NCI-H2107 treated with DMSO at 0.1 percent for 48 hours (cell line): ENCODE measurements at regions not wholly inside any gene's neighbourhood (a gene's known extent, or its start where the extent isn't known, plus 50 kb on each side); places are given as distances from the start of the nearest gene placed in this dataset.
"Not testable (repeated sequence)": the region's sequence is repeated elsewhere in the genome, so short reads cannot be mapped to it uniquely, and the experiment has no call there.

Experiments used
- DNase-seq: peaks from one replicate; lab custom pipeline; 2025; ENCODE audit not compliant: unreplicated experiment; lab: John Stamatoyannopoulos, UW

DNA sequence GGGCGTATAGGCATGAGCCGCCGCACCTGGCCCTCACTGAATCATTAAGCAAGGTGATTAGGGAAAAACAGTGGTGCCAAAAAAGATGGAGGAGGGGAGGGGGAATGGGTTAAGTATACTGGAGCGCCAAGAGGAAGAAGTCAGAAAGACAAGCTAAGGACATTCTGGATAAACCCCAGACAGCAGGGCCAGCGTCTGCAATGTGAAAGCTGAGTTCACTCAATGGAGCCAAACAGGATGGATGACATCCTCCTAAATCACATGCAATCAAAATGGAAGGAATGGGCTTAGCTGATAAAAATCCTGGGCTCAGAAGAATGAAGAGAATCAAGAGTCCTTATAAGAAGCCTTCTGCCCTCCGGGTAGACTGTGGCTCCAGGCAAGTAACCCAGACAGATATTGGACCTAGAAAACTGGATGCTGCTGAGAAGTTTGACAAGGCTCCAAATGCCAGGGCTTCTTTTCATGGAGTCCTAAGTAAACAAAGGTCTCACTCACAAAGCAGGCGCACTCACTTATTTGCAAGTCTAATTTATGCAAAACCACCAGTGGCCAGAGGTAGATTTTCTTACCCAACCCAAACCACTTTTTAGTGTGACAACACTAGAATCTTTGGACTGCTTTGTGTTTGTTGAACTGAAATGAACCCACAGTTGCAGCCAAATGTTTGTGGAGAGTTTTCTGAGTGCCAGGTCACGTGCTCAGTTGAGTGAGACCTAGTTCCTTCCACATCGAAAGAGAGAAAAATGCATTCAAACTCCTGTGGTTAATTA is 519.1 kb upstream of the AUTS2 start:
- DNase-seq, result no peak

DNA sequence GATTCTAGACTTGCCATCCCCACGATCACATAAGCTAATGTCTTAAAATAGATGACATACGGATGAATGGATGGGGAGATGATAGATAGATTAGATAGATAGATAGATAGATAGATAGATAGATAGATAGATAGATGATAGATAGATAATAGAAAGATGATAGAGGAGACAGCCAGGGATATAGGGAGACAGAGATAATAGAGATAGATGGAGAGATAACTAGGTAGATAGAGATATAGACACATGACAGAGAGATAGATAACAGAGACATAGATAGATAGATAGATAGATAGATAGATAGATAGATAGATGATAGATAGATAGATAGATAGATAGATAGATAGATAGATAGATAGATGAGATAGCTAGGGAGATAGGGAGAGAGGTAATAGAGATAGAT is 511.0 kb upstream of the AUTS2 start:
- DNase-seq, result not testable (repeated sequence)

DNA sequence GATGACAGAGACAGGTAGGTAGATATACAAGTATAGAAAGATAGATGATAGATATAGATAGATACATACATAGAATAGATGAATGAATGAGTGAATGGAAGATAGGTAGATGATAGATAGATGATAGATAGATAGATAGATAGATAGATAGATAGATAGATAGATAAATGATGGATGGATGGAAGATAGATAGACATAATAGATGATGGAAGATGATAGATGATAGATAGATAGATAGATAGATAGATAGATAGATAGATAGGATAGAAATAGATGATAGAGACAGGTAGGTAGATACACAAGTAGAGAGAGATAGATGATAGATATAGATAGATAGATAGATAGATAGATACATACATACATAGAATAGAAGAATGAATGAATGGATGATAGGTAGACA is 510.1 kb upstream of the AUTS2 start:
- DNase-seq, result no peak

DNA sequence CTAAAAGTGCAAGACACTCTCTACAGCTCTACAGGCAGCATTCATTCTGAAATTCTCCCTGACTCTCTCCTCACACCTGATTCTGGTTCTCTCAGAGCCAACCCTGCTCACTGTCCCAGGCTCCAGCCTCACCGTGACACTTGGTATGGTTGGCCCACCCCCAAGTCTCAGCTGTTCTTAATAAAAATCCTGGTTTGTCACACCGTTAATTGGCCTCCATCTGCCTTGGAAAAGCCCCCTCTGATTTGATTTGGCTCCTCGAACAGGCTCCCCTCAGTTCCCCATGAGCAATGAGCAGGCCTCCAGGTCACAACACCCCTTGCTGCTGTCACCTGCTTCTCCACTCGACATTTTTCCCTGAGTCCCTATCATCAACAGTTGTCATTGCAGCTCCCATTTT is 507.3 kb upstream of the AUTS2 start:
- no peak for DNase-seq

DNA sequence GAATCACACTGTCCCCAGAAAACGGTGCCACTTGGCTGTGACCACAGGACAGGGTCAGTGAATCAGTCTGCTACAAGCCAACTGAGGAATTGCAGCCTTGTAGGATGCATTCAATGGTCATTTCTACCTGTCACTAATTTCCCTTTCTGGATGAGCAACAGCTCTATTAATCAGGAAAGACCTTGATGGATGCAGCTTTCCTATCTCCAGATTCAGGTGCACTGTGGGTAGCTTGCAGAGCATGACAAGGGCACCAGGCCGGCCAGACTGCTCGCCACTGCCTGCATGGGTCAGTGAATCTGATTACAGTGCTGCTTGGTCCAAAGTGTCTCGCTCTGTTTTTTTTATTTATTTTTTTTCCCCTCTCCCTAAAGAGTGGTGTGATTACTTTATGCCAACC is 506.8 kb upstream of the AUTS2 start:
- no peak for DNase-seq

DNA sequence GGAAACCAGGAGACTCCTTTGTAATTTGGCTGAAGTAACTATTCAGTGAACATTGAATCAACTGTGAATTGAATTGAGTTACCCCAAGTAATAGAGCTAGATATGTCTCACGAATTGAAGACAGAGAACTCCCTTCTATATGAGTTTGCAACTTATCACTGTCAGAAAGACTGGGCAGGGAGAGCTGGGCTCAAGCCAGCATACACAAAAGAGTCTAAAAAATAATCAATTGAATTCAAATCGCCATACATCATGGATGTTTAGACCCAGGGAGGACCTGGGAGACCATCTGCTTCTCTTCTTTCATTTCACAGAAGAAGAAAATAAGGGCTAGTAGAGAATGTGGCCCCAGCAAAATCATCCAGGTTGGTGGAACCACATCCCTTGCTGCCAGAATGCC is 503.1 kb upstream of the AUTS2 start:
- no peak for DNase-seq

DNA sequence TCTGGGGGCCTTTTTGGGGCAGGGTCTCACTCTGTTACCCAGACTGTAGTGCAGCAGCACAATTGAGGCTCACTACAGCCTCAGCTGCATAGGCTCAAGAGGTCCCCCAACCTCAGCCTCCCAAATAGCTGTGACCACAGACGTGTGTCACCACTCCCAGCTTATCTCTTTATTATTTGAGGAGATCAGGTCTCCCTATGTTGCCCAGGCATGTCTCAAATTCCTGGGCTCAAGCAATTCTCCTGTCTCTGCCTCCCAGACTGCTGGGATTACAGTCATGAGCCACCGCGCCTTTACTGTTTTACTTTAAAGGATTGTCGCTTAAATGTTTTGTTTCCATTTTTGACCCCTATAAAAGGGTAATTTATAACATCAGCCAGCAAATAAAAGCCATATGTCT is 502.6 kb upstream of the AUTS2 start:
- DNase-seq, result no peak

DNA sequence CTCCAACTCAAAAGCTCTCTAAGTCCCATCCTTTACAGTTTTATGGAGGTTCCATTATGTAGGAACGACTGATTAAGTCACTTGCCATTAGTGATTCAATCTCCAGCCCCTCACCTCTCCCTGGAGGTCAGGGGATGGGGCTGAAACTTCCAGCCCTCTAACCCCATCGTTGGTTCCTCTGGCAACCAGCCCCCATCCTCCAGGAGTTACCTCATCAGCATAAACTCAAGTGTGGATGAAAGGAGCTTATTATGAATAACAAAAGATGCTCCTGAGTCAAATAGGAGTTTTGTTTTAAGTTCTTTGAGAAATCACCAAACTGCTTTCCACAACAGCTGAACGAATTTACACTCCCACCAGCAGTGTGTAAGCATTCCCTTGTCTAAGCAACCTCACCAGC is 494.3 kb upstream of the AUTS2 start:
- no peak for DNase-seq

DNA sequence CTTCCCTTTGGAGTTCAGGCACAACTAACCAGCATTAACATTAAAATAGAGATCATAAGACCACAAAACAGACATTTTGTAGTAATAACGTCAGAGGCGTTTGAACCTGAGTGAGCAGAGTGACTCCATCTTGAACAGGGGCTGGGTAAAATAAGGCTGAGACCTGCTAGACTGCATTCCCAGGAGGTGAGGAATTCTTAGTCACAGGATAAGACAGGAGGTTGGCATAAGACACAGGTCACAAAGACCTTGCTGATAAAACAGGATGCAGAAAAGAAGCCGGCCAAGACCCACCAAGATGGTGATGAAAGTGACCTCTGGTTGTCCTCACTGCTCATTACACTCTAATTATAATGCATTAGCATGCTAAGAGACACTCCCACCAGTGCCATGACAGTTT is 493.2 kb upstream of the AUTS2 start:
- no peak for DNase-seq

DNA sequence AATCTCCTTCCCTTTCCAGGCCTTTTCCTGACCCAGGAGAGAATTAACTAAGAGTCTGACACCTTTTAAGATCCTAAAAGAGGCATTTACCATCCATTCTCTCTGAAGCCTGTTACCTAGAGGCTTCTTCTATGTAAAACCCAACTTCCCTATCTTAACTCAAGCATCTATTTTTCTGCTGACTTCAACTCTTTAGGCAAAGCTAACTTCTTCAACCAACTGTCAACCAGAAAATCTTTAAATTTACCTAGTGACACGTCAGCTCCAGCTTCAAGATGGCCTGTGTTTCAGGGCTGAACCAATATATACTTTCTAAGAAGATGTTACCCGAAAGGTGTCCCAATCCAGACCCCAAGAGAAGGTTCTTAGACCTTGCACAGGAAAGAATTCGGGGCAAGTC is 492.3 kb upstream of the AUTS2 start:
- no peak for DNase-seq

DNA sequence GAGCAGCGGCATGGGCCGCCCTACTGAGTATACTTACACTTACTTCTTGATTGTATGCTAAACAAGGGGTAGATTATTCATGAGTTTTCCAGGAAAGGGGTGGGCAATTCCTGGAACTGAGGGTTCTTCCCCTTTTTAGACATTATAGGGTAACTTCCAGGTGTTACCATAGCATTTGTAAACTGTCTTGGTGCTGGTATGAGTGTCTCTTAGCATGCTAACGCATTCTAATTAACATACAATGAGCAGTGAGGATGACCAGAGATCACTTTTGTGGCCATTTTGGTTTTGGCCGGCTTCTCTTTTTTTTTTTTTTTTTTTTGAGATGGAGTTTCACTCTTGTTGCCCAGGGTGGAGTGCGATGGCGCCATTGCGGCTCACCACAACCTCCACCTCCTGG is 491.8 kb upstream of the AUTS2 start:
- DNase-seq, result not testable (repeated sequence)

DNA sequence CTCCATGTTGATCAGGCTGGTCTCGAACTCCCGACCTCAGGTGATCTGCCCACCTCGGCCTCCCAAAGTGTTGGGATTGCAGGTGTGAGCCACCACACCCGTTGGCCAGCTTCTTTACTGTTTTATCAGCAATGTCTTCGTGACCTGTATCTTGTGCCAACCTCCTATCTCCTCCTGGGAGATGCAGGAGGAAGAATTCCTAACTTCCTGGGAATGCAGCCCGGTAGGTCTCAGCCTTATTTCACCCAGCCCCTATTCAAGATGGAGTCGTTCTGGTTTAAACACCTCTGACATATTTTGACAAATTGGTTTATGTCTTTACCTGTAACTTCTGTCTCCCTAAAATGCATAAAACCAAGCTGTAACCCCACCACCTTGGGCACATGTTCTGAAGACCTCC is 491.3 kb upstream of the AUTS2 start:
- not testable (repeated sequence) for DNase-seq

DNA sequence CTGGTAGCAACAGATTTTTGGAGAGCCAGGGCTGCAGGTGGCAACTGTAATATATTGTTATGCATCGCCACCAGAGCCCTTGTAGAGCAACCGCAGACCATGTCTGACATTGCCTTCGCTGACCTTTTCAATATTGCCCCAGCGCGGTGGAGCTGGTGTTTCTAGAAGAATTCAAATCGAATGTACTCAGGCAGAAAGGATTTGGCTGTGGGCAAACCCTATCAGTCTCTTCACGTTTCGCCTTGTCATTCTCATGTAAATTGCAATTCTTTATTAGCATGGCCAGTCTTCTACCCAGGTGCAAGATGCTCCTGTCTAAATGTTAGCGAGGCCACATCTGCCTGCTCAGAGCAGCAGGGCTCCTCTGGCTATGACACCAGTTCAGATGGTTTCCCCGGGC is 490.2 kb upstream of the AUTS2 start:
- peak; percentile 85 for DNase-seq

DNA sequence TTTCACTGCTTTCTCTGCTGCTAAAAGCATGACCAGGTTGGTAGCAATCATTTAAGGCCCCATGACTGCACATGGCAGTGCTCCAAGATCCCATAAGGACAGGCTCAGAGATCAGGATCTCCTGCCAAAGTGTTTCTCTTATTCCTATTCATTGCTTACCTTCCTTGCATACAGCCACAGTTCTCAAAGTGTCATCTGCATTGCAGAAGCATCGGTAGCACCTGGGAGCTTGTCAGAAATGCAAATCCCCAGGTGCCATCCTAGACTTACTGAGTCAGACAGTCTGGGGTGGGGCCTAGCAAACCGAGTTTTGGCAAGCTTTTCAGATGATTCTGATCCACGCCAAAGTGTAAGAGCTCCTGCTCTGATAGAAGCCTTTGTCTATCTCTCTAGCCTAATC is 489.0 kb upstream of the AUTS2 start:
- DNase-seq, result peak; percentile 26

DNA sequence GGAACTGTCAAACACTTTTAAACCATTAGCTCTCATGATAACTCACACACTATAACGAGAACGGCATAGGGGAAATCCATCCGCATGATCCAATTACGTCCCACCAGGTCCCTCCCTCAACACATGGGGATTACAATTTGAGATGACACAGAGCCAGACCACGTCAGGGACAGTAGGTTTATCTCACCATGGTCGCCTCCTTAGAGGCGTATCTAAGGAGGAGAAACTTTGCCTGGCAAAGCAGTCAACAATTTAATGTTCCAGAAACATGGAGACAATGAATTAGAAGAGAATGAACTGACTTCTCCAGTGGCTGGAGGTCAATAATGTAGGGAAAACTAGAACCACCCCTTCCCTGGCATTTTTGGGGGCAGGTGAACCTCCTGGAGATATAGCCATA is 488.4 kb upstream of the AUTS2 start:
- no peak for DNase-seq

DNA sequence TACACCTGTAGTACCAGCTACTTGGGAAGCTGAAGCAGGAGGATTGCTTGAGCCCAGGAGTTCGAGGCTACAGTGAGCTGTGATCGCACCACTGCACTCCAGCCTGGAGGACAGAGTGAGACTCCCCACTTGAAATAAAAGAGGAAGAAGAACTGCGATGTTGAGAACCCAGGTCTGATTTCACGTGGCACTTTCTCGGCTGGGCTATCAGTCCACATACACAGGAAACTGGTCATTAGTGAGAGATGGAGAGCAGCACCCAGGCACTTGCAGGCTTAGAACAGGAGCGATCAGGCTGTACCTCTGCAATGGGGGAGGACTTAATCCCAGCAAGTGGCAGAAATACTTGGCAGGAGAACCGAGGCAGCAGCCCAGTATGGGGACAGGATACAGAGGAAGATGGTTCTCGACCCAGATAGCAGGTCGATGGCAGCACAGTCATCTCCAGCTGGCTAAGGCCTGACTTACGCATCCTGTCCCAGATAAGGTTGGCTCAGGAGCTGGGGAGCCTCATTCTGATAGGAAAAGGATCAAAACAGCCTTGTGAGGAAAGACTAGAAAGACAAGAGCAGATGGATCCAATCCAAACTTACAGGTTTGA is 487.7 kb upstream of the AUTS2 start:
- no peak for DNase-seq

DNA sequence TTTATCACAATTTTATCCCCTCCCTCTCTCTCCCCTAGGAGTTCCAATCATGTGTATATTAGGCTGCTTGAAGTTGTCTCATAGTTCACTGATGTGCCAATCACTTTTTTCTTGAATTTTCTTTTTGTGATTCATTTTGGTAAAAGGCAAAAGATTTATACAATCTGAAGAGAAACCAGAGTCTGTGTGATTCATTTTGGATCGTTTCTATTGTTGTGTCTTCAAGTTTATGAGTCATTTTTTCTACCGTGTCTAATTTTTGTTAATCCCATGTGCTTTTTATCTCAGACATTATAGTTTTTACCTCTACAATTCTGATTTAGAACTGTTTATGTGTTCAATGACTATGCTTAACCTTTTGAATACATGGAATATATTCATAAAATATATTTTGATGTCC is 483.9 kb upstream of the AUTS2 start:
- DNase-seq, result no peak

DNA sequence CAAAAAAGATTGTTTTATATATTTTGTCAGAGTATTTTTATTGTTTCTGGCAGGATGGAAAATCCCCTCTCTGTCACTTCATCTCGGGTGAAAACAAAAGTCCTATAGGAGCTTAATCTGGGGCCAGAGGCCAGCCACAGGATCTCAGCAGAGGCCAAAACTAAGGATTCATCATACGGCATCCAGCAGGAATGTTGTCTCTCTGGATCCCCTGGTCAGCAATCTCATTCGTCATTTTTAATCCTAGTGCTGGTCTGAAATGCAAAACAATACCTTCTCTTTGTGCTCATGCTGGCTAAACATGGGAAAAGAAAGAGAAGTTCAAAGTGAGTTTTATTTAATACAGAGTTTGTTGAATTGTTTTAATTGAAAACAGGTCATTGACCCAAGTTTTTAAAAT is 482.5 kb upstream of the AUTS2 start:
- DNase-seq, result no peak

DNA sequence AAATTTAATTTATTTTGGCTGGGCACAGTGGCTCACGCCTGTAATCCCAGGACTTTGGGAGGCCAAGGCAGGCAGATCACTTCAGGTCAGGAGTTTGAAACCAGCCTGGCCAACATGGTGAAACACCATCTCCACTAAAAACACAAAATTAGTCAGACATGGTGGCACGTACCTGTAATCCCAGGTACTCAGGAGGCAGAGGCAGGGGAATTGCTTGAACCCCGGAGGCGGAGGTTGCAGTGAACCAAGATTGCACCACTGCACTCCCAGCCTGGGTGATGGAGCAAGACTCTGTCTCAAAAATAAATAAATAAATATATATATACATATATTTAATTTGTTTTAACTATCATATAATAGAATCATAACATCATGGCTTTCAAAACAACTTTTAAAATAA is 482.1 kb upstream of the AUTS2 start:
- DNase-seq, result not testable (repeated sequence)

DNA sequence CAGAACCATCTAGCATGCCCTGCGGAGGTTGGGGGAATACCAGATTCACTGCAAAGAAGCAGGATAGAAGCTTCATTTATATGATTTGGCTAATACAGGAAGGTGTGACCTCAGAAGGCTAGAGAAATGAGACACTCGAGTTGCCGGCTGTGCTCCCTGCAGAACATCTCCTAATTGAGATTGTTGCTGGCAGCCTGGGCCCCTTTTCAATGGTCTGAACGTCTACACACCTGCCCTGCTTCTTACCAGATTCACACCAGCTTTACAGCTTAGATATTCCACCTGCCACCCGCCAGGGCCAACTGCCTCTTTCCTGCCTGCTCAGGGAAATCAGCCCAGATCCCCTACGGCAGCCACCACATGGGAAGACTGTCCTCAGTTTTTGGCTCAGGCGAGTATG is 475.3 kb upstream of the AUTS2 start:
- no peak for DNase-seq

DNA sequence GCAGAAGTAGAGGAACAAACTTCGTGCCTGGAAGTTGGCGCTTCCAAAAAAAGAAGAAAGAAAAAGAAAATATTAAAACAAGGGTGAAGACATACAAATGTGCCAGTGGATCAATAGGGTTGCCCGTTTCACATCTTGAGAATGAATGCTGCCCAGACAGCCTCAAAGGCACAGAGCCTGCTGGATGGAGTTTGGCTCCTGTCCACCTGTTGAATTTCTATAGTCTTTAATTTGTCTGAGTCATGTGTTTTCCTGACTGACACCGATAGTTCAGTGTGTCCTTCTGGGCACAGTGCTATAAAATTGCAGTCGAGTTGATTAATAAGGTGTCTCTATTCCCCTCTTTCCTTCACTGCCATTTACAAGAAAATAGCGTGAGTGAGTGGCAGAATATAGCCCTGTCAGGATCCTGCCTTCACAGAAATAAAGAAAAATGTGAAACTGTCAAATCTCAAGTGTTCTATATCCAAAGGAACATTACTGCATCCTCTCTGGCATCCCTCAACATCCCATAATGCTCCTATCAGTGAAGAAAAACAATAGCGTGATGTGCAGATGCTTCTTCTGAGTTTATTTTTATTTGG is 471.3 kb upstream of the AUTS2 start:
- DNase-seq, result no peak

DNA sequence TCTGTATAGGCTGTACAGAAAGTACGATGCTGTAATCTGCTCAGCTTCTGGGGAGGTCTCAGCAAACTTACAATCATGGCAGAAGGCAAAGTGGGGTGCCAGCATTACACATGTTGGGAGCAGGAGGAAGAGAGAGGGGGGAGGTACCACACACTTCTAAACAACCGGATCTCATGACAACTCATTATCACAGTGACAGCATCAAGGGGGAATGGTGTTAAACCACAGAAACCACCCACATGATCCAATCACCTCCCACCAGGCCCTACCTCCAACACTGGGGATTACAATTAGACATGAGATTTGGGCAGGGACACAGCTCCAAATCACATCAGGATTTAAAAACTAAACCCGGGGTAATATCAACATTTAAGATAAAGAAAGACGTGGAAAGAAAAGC is 468.8 kb upstream of the AUTS2 start:
- DNase-seq, result no peak

DNA sequence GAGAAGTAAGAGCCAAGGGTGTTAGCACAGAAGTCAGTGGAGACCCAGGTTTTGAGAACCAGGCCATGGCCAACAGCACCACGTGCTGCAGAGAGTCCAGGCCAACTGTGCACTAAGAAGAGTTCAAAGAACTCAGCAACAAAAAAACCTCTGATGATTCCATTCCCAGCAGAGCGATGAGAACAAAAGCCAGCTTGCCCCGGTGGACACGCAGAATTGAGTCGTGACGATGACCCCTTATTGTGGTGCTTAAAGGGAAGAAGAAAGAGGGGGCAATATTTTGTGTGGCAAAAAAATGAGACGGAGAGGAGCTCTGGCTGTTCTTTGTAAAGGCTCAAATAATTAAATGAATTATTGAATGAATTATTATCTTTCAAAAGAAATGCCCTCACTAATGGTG is 468.3 kb upstream of the AUTS2 start:
- DNase-seq, result no peak
